Tibial nerve (tissue), 4 donors: ENCODE measurements at regions not wholly inside any gene's neighbourhood (a gene's known extent, or its start where the extent isn't known, plus 50 kb on each side); places are given as distances from the start of the nearest gene placed in this dataset.

Source experiments
- DNase-seq, 2 donors: peaks; one replicate each; pipeline ENCODE4 v3.0.0-alpha.2; 2019; ENCODE audit warnings: low spot score in 2 of 2
- H3K27ac ChIP-seq, 4 donors: fragments of 200-600 bp; sonication (generic) in 3 of 4; one replicate each; pipeline ENCODE4 v1.5.1; 2017 to 2019; ENCODE audit warnings: mild to moderate bottlenecking in 1 of 4
- H3K27me3 ChIP-seq, 2 donors: fragments of 200-600 bp; sonication (generic) in 1 of 2; one replicate each; pipeline versions ENCODE4 v1.5.1 to v1.6.0; 2017 to 2019
- H3K36me3 ChIP-seq, 3 donors: fragments of 200-600 bp; sonication (generic); one replicate each; pipeline ENCODE4 v1.5.1; 2018 to 2019
- H3K4me1 ChIP-seq, 4 donors: fragments of 200-600 bp; sonication (generic) in 3 of 4; one replicate each; pipeline ENCODE4 v1.5.1; 2017 to 2019
- H3K4me3 ChIP-seq, 4 donors: fragments of 200-600 bp; sonication (generic) in 3 of 4; one replicate each; pipeline ENCODE4 v1.5.1; 2017 to 2019; ENCODE audit warnings: mild to moderate bottlenecking in 1 of 4, moderate library complexity in 1 of 4
- H3K9me3 ChIP-seq, 4 donors: fragments of 200-600 bp; sonication (generic) in 3 of 4; one replicate each; pipeline ENCODE4 v1.5.1; 2017 to 2019
- CTCF ChIP-seq, 5 experiments: fragments of 200-600 bp in 3 of 5; fragments of 450-650 bp in 2 of 5; sonication (generic) in 3 of 5; IDR thresholded peaks; one replicate each; pipeline ENCODE4 v1.5.1; 2016 to 2019; ENCODE audit warnings: antibody characterized with exemption in 5 of 5, mild to moderate bottlenecking in 3 of 5, moderate library complexity in 2 of 5
- EP300 ChIP-seq, 2 donors: sonication (generic); formaldehyde crosslinking; IDR thresholded peaks; one replicate each; pipeline ENCODE4 v1.6.1; 2017; ENCODE audit warnings: antibody characterized with exemption in 2 of 2, mild to moderate bottlenecking in 1 of 2
- POLR2A ChIP-seq, 2 donors: fragments of 450-650 bp; IDR thresholded peaks; one replicate each; pipeline ENCODE4 v1.6.1; 2017; ENCODE audit warnings: antibody characterized with exemption in 2 of 2, mild to moderate bottlenecking in 2 of 2, moderate library complexity in 2 of 2
- WGBS, 2 donors: methylation state at CpG; one replicate each; pipeline ENCODE4 v1.1.5; 2018; 5-methylcytosine and 5-hydroxymethylcytosine counted together

GRCh38 chr9:101915482-101915881 is 177.0 kb upstream of the GRIN3A start:
- no peak overlapping the region for H3K27ac ChIP-seq
- WGBS, 2 donors, result 24 to 51% methylated on average over 1 of the region's 1 CpG
- TF ChIP-seq EP300 (IDR thresholded peaks at IDR 0.05), result no peak
- no peak for TF ChIP-seq POLR2A (IDR thresholded peaks at IDR 0.05)
- no peak for TF ChIP-seq CTCF (IDR thresholded peaks at IDR 0.05)

GRCh38 chr9:101912698-101913097 is 174.3 kb upstream of the GRIN3A start:
- no peak overlapping the region for H3K4me3 ChIP-seq
- no peaks in the 10 kb centered on the region for H3K36me3 ChIP-seq
- no peaks in the 10 kb centered on the region for H3K27me3 ChIP-seq
- H3K27ac ChIP-seq, result no peak overlapping the region
- peaks cover 0 to 12% (median 2%) of the 10 kb centered on the region in 4 donors for H3K9me3 ChIP-seq
- H3K4me1 ChIP-seq, result no peaks in the 10 kb centered on the region
- no peak for DNase-seq
- 14 to 16% methylated on average over 1 of the region's 1 CpG for WGBS, 2 donors
- TF ChIP-seq CTCF (IDR thresholded peaks at IDR 0.05), result no peak

More at GRCh38 chr9:101915482-101915881, 177.0 kb upstream of the GRIN3A start:
- Histone ChIP-seq H3K4me1 (no peaks in the 10 kb centered on the region), H3K4me3 (no peak overlapping the region), H3K27me3 (no peaks in the 10 kb centered on the region), H3K36me3 (no peaks in the 10 kb centered on the region), H3K9me3 (no peaks in the 10 kb centered on the region)
- DNase-seq, result no peak

GRCh38 chr9:101907466-101907865 is 169.0 kb upstream of the GRIN3A start:
- TF ChIP-seq POLR2A (IDR thresholded peaks at IDR 0.05) (no peak), EP300 (IDR thresholded peaks at IDR 0.05) (no peak), CTCF (IDR thresholded peaks at IDR 0.05) (no peak)
- WGBS, 2 donors, result 44 to 59% methylated on average over 2 of the region's 2 CpGs
- no peaks in the 10 kb centered on the region for H3K36me3 ChIP-seq
- peaks cover 0 to 12% (median 2%) of the 10 kb centered on the region in 4 donors for H3K9me3 ChIP-seq
- H3K27ac ChIP-seq, result no peak overlapping the region
- H3K27me3 ChIP-seq, result no peaks in the 10 kb centered on the region
- no peak overlapping the region for H3K4me3 ChIP-seq
- DNase-seq, result no peak
- no peaks in the 10 kb centered on the region for H3K4me1 ChIP-seq

- H3K36me3 ChIP-seq, result no peaks in the 10 kb centered on the region
- no peaks in the 10 kb centered on the region for H3K27me3 ChIP-seq
- TF ChIP-seq EP300 (IDR thresholded peaks at IDR 0.05), result no peak
- TF ChIP-seq CTCF (IDR thresholded peaks at IDR 0.05), result no peak
- TF ChIP-seq POLR2A (IDR thresholded peaks at IDR 0.05), result no peak
- H3K27ac ChIP-seq, result no peak overlapping the region
- DNase-seq, result no peak
- no peak overlapping the region for H3K4me3 ChIP-seq
- peaks cover 0 to 12% (median 2%) of the 10 kb centered on the region in 4 donors for H3K9me3 ChIP-seq
- WGBS, 2 donors, result 91 to 94% methylated on average over 1 of the region's 1 CpG
- H3K4me1 ChIP-seq, result no peaks in the 10 kb centered on the region
These were observed 166.4 kb upstream of the GRIN3A start for GRCh38 chr9:101904845-101905244.

- Histone ChIP-seq H3K4me3 (no peak overlapping the region), H3K9me3 (no peaks in the 10 kb centered on the region), H3K27ac (no peak overlapping the region), H3K27me3 (no peaks in the 10 kb centered on the region), H3K36me3 (no peaks in the 10 kb centered on the region), H3K4me1 (no peaks in the 10 kb centered on the region)
- DNase-seq, result no peak
- WGBS, 2 donors, result 59 to 68% methylated on average over 2 of the region's 2 CpGs
- TF ChIP-seq EP300 (IDR thresholded peaks at IDR 0.05) (no peak), POLR2A (IDR thresholded peaks at IDR 0.05) (no peak), CTCF (IDR thresholded peaks at IDR 0.05) (no peak)
These were observed 163.6 kb upstream of the GRIN3A start for GRCh38 chr9:101902051-101902450.
